Heart left ventricle (tissue), 13 donors: ENCODE measurements at regions not wholly inside any gene's neighbourhood (a gene's known extent, or its start where the extent isn't known, plus 50 kb on each side); places are given as distances from the start of the nearest gene placed in this dataset.
"Not testable (repeated sequence)": the region's sequence is repeated elsewhere in the genome, so short reads cannot be mapped to it uniquely, and the experiment has no call there.

Experiments
- CTCF ChIP-seq, 12 donors: fragments of 200-600 bp; sonication (generic) in 4 of 12; IDR thresholded peaks; one replicate each; pipeline versions ENCODE4 v1.5.0 to v1.8.0; 2018 to 2022; ENCODE audit warnings: antibody characterized with exemption in 12 of 12, mild to moderate bottlenecking in 5 of 12
- POLR2A ChIP-seq, 2 donors: fragments of 450-650 bp; IDR thresholded peaks; one replicate each; pipeline ENCODE4 v1.6.1; 2017; ENCODE audit warnings: antibody characterized with exemption in 2 of 2, mild to moderate bottlenecking in 2 of 2, moderate library complexity in 2 of 2
- donor health status: ischemic (EF 13 %, LVEDD 7.1; RV severe dilation, severe dysfunction).
- donor health status: DM: no; HTN: yes; CAD: no.
- donor health status: DM: no; HTN: no; CAD: no.
- donor health status: ischemic (EF 25% LVEDD 6.9; RV normal size, moderate dysfunction).
- donor health status: ischemic (EF 25% LVEDD 5.7; RV mildly dilated, moderate dysfunction).
- donor health status: ischemic (EF 35%, LVEDD 5.7; RV mildly dilated, moderate dysfunction).
- donor health status: nonischemic (EF 11% LVEDD 7.7; RV severe dilation, severe dysfunction).
- donor health status: DM: yes; HTN: yes; CAD: no.
- donor health status: PGD.
- donor health status: ischemic (EF 29% LVEDD 5.4; RV normal size, mild dysfunction).
- donor health status: nonischemic (EF 23%, LVEDD 6.1; RV moderate dilation, normal function).

- TF ChIP-seq CTCF, POLR2A (IDR thresholded peaks at IDR 0.05): not testable (repeated sequence)
Observed at GRCh38 chr18:14614485-14614884, 71.1 kb upstream of the POTEC start.
